ENCODE measurements at regions not wholly inside any gene's neighbourhood (a gene's known extent, or its start where the extent isn't known, plus 50 kb on each side); places are given as distances from the start of the nearest gene placed in this dataset.

DNA sequence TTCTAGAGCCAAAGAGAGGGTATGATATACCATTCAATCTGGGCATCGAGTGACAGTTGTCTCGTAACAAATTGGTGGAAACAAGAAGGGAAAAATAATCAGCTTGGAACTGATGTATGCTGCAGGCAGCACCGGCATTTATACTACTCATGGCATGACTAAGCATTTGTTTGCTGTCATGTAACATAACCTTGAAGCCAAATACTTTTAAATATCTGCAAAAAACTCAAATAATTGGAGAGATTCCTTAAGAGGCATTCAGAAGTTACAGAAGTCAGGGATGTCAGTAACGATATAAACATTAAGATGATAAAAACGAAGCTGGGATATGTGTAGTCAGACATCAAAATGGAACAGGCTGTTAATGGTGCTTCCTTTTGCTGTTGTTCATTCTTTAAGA, 157.3 kb upstream of the MMADHC start:
- no CpG with 5 or more reads among the region's 5 CpGs for WGBS (ENCODE audit: insufficient coverage, insufficient read length)
- Histone ChIP-seq H3K4me1 (ENCODE audit: control insufficient read depth, insufficient read depth, low read length) (no peaks in the 10 kb centered on the region), H3K9me3 (ENCODE audit: control insufficient read depth, insufficient read depth, low read length) (no peaks in the 10 kb centered on the region), H3K27me3 (ENCODE audit: control insufficient read depth, insufficient read depth, low read length) (no peaks in the 10 kb centered on the region), H3K36me3 (ENCODE audit: control insufficient read depth, insufficient read depth, low read length) (no peaks in the 10 kb centered on the region), H3K4me3 (ENCODE audit: low read length) (no peak overlapping the region), H3K27ac (ENCODE audit: low read length) (no peak overlapping the region)
- DNase-seq (ENCODE audit: low read depth, low spot score): no peak

- no peak for DNase-seq (ENCODE audit: low read depth, low spot score)
- no peaks in the 10 kb centered on the region for H3K36me3 ChIP-seq (ENCODE audit: control insufficient read depth, insufficient read depth, low read length)
- no peaks in the 10 kb centered on the region for H3K9me3 ChIP-seq (ENCODE audit: control insufficient read depth, insufficient read depth, low read length)
- H3K4me3 ChIP-seq (ENCODE audit: low read length): no peak overlapping the region
- no CpG with 5 or more reads among the region's 6 CpGs for WGBS (ENCODE audit: insufficient coverage, insufficient read length)
- H3K27me3 ChIP-seq (ENCODE audit: control insufficient read depth, insufficient read depth, low read length): no peaks in the 10 kb centered on the region
- H3K4me1 ChIP-seq (ENCODE audit: control insufficient read depth, insufficient read depth, low read length): no peaks in the 10 kb centered on the region
- no peak overlapping the region for H3K27ac ChIP-seq (ENCODE audit: low read length)
Observed at GRCh38 chr2:149743842-149744448, 156.4 kb upstream of the MMADHC start.

GRCh38 chr2:149741646-149742045, 154.1 kb upstream of the MMADHC start:
- H3K27me3 ChIP-seq (ENCODE audit: control insufficient read depth, insufficient read depth, low read length): no peaks in the 10 kb centered on the region
- no CpG with 5 or more reads among the region's 1 CpG for WGBS (ENCODE audit: insufficient coverage, insufficient read length)
- no peaks in the 10 kb centered on the region for H3K9me3 ChIP-seq (ENCODE audit: control insufficient read depth, insufficient read depth, low read length)
- no peaks in the 10 kb centered on the region for H3K36me3 ChIP-seq (ENCODE audit: control insufficient read depth, insufficient read depth, low read length)
- no peak overlapping the region for H3K4me3 ChIP-seq (ENCODE audit: low read length)
- no peak overlapping the region for H3K27ac ChIP-seq (ENCODE audit: low read length)
- no peak for DNase-seq (ENCODE audit: low read depth, low spot score)
- H3K4me1 ChIP-seq (ENCODE audit: control insufficient read depth, insufficient read depth, low read length): no peaks in the 10 kb centered on the region

DNA sequence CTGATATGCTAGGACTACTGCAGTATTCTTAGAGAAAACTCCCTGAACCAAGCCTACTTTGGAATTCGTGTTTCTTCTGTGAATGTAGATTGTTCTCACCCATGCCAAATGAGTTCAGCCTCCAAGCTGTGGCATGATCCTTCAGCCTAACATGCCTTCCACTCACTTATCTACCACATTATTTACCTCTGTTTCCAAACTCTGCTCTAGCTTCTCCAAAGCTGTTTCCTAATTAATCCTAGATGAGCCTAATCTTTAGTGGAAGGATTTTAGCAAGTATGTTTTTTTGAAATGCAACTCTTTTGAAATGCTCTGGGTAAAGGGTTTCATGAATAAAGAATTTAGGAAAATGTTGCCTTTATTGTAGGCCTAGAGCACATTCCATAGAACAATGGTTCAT, 152.9 kb upstream of the MMADHC start:
- no peaks in the 10 kb centered on the region for H3K9me3 ChIP-seq (ENCODE audit: control insufficient read depth, insufficient read depth, low read length)
- no peaks in the 10 kb centered on the region for H3K36me3 ChIP-seq (ENCODE audit: control insufficient read depth, insufficient read depth, low read length)
- no peaks in the 10 kb centered on the region for H3K4me1 ChIP-seq (ENCODE audit: control insufficient read depth, insufficient read depth, low read length)
- no CpG with 5 or more reads among the region's 1 CpG for WGBS (ENCODE audit: insufficient coverage, insufficient read length)
- H3K27ac ChIP-seq (ENCODE audit: low read length): no peak overlapping the region
- DNase-seq (ENCODE audit: low read depth, low spot score): no peak
- no peaks in the 10 kb centered on the region for H3K27me3 ChIP-seq (ENCODE audit: control insufficient read depth, insufficient read depth, low read length)
- no peak overlapping the region for H3K4me3 ChIP-seq (ENCODE audit: low read length)

DNA sequence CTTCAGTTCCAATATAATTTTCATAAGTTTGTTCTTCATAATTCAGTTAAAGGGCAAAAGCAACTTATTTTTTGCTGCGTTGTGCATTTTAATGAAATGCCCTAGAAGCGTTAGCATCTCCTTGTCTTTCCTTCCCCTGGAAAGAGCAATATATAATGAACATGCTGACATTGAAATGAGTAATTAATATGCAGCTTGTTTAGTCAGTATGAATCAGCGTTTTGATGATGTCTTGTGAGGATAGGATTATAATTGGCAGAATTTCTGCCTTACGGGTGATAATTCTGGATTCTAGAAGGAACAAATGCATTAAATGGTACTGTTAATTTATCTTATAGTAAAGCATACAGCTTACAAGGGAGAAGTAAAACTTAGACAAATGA, 152.3 kb upstream of the MMADHC start:
- H3K4me1 ChIP-seq (ENCODE audit: control insufficient read depth, insufficient read depth, low read length): no peaks in the 10 kb centered on the region
- no peaks in the 10 kb centered on the region for H3K27me3 ChIP-seq (ENCODE audit: control insufficient read depth, insufficient read depth, low read length)
- H3K27ac ChIP-seq (ENCODE audit: low read length): no peak overlapping the region
- DNase-seq (ENCODE audit: low read depth, low spot score): no peak
- no CpG with 5 or more reads among the region's 4 CpGs for WGBS (ENCODE audit: insufficient coverage, insufficient read length)
- no peak overlapping the region for H3K4me3 ChIP-seq (ENCODE audit: low read length)
- no peaks in the 10 kb centered on the region for H3K9me3 ChIP-seq (ENCODE audit: control insufficient read depth, insufficient read depth, low read length)
- H3K36me3 ChIP-seq (ENCODE audit: control insufficient read depth, insufficient read depth, low read length): no peaks in the 10 kb centered on the region

DNA sequence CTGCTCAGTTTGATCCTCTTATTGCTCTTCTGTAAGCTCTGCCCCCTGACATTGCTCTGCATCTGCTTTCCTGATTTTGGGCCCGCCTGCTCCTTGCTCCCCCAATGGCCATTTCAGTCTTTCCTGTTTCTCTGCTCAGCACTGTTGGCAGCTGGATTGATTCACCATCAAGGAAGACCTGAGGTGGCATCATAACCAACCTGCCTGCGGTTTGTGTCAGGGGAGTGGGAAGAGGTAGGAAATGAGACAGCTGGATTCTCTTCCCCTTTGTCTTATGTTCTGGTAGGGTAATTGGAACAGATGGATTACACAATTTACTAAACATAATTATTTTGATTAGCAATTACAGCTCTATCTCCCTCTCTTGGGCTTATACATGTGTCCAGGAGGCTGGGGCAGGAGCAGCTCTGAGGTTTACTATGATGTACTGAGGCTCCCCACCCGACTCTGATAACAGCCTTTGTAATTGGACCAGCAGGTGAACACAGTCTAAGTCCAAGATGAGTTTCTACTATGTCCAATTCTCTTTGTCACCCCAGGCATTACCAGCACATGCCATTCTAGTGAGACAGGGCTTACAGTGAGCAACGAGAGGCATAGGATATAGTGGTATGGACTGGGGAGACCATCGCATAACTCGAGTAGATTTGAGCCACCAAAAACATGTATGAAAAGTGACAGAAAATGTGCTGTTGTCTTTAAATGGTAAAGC, 151.8 kb upstream of the MMADHC start:
- no CpG with 5 or more reads among the region's 6 CpGs for whole genome bisulfite sequencing (ENCODE audit: insufficient coverage, insufficient read length)

DNA sequence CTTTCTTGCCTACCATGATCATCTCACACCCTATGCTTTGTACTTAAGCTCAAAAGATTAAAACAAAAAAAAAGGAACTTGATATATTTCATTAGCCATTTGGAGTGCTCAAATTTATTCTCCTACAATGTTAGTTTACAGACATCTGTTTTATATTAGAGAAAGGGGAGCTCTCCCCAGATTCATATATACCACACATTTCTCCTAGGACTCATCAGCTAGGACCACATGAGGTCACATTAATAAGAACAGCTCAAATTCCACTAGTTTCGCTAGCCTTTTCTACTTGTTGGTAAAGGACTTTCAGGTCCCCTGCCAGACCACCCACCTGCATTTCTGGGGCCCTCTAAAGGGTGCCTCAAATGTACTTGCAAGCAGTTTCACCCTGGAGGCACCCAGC, 151.2 kb upstream of the MMADHC start:
- Histone ChIP-seq H3K4me1 (ENCODE audit: control insufficient read depth, insufficient read depth, low read length) (no peaks in the 10 kb centered on the region), H3K27ac (ENCODE audit: low read length) (no peak overlapping the region), H3K36me3 (ENCODE audit: control insufficient read depth, insufficient read depth, low read length) (no peaks in the 10 kb centered on the region), H3K4me3 (ENCODE audit: low read length) (no peak overlapping the region), H3K9me3 (ENCODE audit: control insufficient read depth, insufficient read depth, low read length) (no peaks in the 10 kb centered on the region), H3K27me3 (ENCODE audit: control insufficient read depth, insufficient read depth, low read length) (no peaks in the 10 kb centered on the region)
- DNase-seq (ENCODE audit: low read depth, low spot score): no peak
- WGBS (ENCODE audit: insufficient coverage, insufficient read length): no CpG with 5 or more reads among the region's 1 CpG

More for the DNA sequence above, 151.8 kb upstream of the MMADHC start:
- Histone ChIP-seq H3K4me1 (ENCODE audit: control insufficient read depth, insufficient read depth, low read length) (no peaks in the 10 kb centered on the region), H3K27me3 (ENCODE audit: control insufficient read depth, insufficient read depth, low read length) (no peaks in the 10 kb centered on the region), H3K36me3 (ENCODE audit: control insufficient read depth, insufficient read depth, low read length) (no peaks in the 10 kb centered on the region), H3K9me3 (ENCODE audit: control insufficient read depth, insufficient read depth, low read length) (no peaks in the 10 kb centered on the region), H3K27ac (ENCODE audit: low read length) (no peak overlapping the region), H3K4me3 (ENCODE audit: low read length) (no peak overlapping the region)
- no peak for DNase-seq (ENCODE audit: low read depth, low spot score)

GRCh38 chr2:149737896-149738295, 150.3 kb upstream of the MMADHC start:
- no CpG with 5 or more reads among the region's 2 CpGs for WGBS (ENCODE audit: insufficient coverage, insufficient read length)

DNA sequence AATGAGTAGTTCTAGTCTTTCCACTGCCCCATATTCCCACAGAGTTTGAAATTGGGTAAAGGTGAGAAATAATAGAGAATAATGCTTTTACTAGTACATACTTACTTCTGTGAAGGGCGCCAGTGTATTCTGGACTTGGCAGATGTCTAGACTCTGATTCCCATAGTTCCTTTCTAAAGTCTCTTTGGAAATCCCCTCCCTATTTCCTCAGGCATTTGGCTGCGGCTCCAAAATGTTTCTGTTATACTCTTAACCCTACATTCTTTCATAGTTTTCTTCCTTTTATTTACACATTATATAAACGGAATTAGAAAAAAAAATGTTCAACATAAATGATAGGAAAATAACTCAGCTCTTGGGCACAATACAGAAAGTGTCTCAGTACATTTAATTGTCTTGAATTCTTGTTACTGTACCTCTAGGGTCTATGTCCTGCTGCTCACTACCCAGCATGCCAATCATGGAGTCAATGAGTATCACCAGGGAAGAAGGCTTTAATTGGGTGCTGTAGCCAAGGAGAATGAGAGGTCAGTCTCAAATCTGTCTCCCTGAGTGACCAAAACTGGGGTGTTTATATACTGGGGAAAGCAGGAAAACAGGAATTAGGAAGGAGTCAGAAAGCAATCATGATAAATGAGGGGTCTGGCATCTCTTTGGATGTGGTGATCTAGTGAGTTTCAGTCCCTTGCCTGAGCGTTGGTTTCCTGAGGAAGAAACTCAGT, 147.8 kb upstream of the MMADHC start:
- no peaks in the 10 kb centered on the region for H3K27me3 ChIP-seq (ENCODE audit: control insufficient read depth, insufficient read depth, low read length)
- no CpG with 5 or more reads among the region's 4 CpGs for WGBS (ENCODE audit: insufficient coverage, insufficient read length)
- H3K36me3 ChIP-seq (ENCODE audit: control insufficient read depth, insufficient read depth, low read length): no peaks in the 10 kb centered on the region
- no peak for DNase-seq (ENCODE audit: low read depth, low spot score)
- no peaks in the 10 kb centered on the region for H3K4me1 ChIP-seq (ENCODE audit: control insufficient read depth, insufficient read depth, low read length)
- no peak overlapping the region for H3K27ac ChIP-seq (ENCODE audit: low read length)
- no peak overlapping the region for H3K4me3 ChIP-seq (ENCODE audit: low read length)
- H3K9me3 ChIP-seq (ENCODE audit: control insufficient read depth, insufficient read depth, low read length): no peaks in the 10 kb centered on the region

More at GRCh38 chr2:149737896-149738295, 150.3 kb upstream of the MMADHC start:
- no peaks in the 10 kb centered on the region for H3K4me1 ChIP-seq (ENCODE audit: control insufficient read depth, insufficient read depth, low read length)
- H3K27ac ChIP-seq (ENCODE audit: low read length): no peak overlapping the region
- no peak overlapping the region for H3K4me3 ChIP-seq (ENCODE audit: low read length)
- DNase-seq (ENCODE audit: low read depth, low spot score): no peak
- no peaks in the 10 kb centered on the region for H3K27me3 ChIP-seq (ENCODE audit: control insufficient read depth, insufficient read depth, low read length)
- no peaks in the 10 kb centered on the region for H3K9me3 ChIP-seq (ENCODE audit: control insufficient read depth, insufficient read depth, low read length)
- no peaks in the 10 kb centered on the region for H3K36me3 ChIP-seq (ENCODE audit: control insufficient read depth, insufficient read depth, low read length)

- H3K36me3 ChIP-seq (ENCODE audit: control insufficient read depth, insufficient read depth, low read length): no peaks in the 10 kb centered on the region
- no peaks in the 10 kb centered on the region for H3K9me3 ChIP-seq (ENCODE audit: control insufficient read depth, insufficient read depth, low read length)
- H3K27me3 ChIP-seq (ENCODE audit: control insufficient read depth, insufficient read depth, low read length): no peaks in the 10 kb centered on the region
- no CpG with 5 or more reads among the region's 3 CpGs for WGBS (ENCODE audit: insufficient coverage, insufficient read length)
- H3K27ac ChIP-seq (ENCODE audit: low read length): no peak overlapping the region
- DNase-seq (ENCODE audit: low read depth, low spot score): no peak
- no peak overlapping the region for H3K4me3 ChIP-seq (ENCODE audit: low read length)
- no peaks in the 10 kb centered on the region for H3K4me1 ChIP-seq (ENCODE audit: control insufficient read depth, insufficient read depth, low read length)
Observed at GRCh38 chr2:149733936-149734685, 146.5 kb upstream of the MMADHC start.
